Activated effector memory CD4-positive, alpha-beta T cell treated with anti-CD3 and anti-CD28 coated beads, Interleukin-2, amount 50 U/mL, for 16 hours (primary cell): ENCODE measurements at regions not wholly inside any gene's neighbourhood (a gene's known extent, or its start where the extent isn't known, plus 50 kb on each side); places are given as distances from the start of the nearest gene placed in this dataset.

Experiments used
- DNase-seq: peaks from one replicate; pipeline ENCODE4 v3.0.0-alpha.2; 2020

DNA sequence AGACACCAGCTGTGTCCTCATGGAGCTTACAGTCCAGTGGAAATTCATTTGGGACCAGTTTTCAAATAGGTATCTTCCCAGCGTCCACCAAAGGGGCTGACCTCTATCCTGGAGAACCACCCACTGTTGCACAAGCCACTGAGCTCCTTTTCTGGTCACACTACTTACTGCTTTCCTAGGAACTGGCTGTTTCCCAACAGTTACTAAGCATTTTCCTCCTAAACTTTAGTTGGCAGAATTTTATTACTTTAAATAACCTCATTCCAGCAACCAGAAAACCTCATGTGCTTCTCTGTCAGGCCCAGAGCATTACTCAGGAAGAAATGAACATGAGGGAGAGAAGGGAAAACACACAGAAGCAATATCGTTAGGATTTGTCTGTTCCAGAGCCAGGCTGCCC lies 183.1 kb downstream of the GPAM start:
- no peak for DNase-seq

- no peak for DNase-seq
These were observed 181.4 kb downstream of the GPAM start for GRCh38 chr10:112002206-112002605.

DNA sequence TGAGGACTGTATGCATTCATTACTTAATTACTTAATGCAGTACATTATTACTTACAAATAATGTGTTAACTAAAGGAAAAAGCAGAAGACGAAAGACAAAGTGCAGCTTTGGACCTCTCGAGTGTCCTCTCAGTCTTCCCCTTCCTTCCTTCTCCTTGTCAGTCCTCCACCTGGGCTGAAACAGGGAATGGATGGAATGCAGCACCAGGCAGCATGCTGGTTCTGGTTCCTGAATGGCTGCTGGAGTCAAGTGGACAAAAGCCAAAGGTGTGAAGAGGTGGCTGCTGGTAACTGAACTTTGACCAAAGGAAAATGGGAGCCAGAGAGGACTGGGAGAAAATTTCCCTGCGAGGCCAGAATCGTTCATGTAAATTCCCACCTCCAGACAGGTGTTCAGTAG lies 179.5 kb downstream of the GPAM start:
- no peak for DNase-seq

DNA sequence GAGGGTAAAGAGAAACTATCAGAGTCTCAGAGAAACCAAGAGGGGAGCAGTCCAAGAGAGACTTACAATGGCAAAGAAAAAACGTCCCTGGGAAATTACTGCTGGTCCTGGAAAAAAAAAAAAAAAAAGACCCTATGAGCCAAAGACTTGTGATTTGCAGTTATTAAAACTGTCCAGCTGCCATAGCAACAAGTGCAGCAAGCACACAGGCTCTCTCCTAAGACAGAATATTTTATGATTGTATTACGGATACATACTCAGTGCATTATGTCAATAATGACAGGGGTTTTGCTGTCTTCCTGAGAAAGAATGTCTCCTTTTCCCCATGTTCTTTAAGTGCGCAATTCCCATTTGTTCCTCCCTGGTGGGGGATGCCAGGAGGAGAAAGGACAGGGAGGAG lies 178.5 kb downstream of the GPAM start:
- DNase-seq, result no peak

DNA sequence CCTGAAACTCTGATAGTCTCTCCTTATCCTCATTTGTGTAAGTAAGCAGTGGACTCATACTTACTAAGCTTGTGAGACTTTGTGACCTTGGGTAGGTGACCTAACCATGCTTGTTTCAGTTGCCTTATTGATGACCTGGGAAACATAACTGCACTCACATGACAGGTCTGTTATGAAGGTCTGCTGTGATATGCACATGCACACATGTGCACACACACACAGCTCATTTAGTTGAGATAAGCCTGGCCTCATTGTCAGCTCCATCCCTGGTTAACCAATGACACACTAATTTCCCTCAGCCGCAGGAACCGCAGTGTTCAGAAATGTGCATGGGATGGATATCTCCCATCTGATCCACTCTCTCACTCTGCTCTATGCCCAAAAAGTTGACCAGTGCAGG lies 177.2 kb downstream of the GPAM start:
- DNase-seq, result no peak

DNA sequence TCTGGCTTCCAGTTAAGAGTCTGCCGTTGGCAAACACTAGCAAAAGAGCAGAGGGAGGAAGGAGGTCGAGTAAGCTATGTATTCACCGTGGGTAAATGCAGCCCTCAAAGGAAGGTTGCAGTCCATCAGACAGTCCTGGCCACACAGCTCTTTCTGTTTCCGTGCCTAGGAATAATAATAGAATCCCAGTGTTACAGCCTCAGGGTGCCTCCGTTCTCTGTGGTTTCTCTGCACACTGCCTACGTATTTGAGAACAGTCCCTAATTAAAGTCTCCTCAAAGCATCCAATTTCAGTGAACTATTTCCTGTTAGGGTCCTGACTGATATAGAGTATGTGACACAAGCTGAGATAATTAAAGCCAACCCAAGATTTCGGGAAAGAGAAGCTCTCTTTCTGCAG lies 176.7 kb downstream of the GPAM start:
- no peak for DNase-seq

- no peak for DNase-seq
These were observed 161.4 kb downstream of the GPAM start for GRCh38 chr10:112022196-112022595.

GRCh38 chr10:112024079-112024478 lies 159.5 kb downstream of the GPAM start:
- no peak for DNase-seq

DNA sequence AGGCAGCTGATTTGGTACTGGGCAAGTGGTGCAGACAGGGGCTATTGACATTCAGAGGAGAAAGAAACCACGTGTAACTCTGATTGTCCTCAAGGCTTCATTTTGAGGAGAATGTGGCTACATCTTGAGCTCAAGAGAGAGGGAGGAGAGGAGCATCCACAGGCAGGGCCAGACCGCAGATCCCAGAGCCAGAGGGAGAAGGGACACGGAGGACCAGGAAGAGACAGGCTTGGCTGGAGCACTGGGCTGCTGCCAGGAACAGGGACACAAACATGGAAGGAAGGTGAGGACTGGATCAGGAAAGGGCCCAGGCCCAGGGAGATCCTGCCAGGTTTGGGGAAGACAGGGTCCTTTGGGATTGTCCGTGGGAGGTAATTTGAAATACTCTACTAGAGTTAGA lies 158.3 kb downstream of the GPAM start:
- no peak for DNase-seq

- no peak for DNase-seq
These were observed 157.1 kb downstream of the GPAM start for GRCh38 chr10:112026438-112026837.

GRCh38 chr10:112027731-112028280 lies 155.8 kb downstream of the GPAM start:
- no peak for DNase-seq

DNA sequence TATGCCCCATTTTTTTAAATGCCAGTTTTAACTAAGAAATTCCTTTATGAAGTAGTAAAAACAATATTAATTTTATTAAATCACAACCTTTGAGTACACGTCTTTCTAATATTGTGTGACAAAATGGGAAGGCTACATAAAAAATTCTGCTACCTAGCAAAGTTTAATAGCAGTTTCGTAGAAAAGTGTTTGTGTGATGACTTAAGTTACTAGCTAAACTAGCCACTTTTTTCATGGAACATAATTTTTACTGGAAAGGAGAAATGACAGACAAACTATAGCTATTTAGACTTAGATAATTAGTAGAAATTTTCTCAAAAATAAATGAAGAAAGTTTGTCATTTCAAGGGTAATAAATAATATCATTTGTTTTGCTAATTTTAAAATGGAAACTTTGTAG lies 153.1 kb downstream of the GPAM start:
- DNase-seq, result no peak

GRCh38 chr10:112039823-112040222 lies 143.7 kb downstream of the GPAM start:
- DNase-seq, result no peak

GRCh38 chr10:112040696-112041095 lies 142.9 kb downstream of the GPAM start:
- DNase-seq, result no peak

- DNase-seq, result no peak
These were observed 137.6 kb downstream of the GPAM start for GRCh38 chr10:112045938-112046337.

DNA sequence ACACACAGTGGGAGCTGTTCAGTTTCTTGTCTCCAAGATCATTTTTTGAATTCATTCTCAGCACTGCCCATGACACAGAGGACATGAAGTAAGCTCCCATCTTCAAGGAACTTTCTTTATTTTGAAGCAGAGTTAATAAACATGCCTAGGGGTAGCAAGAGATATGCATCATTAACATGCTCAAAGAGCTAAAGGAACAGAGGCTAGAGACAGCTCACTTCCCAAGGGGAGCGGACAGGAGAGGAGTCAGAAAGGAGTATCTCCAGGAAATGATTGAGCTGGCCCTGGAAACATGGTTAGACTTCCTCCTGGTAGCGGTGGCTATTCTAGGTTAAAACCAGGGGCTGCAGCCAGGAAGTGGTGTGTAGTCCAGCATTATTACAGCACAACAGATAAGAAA lies 135.9 kb downstream of the GPAM start:
- no peak for DNase-seq

DNA sequence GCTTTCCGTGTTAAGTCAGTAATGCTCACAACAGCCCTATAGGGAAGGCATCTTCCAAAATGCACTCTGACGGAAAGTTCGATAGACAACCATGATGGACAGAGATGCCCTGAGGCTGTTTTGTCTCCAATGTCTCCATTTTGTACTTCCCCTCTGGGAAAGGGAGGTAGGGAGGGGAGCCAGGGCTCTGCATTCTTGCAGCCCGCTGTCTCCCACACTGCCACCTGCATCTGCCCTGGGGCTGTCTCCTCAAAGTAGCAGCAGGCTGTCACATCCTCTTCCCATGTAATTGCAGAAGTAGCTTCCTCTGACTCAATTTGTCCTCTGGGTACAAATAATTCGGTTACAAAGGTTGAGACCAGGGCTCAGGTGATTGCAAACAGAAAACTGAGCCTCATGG lies 131.4 kb downstream of the GPAM start:
- no peak for DNase-seq

DNA sequence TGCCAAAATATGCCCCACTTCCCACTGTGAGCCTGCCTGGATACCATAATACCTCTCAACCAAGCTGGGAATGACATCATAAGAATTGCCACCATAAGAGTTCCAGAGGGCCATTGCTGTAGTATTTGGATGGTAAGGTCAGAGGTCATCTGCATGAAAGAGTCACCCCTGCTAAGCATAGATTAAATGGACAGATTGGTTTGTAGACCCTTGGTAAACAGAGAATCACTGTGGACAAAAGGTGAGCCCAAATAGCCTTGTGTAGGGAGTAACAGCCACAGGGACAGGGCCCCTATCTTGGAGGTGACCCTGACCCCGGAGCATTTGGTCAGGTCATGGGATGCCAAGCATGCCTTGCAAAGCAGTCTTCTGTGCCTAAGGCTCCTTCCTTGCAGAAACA lies 129.7 kb downstream of the GPAM start:
- no peak for DNase-seq

DNA sequence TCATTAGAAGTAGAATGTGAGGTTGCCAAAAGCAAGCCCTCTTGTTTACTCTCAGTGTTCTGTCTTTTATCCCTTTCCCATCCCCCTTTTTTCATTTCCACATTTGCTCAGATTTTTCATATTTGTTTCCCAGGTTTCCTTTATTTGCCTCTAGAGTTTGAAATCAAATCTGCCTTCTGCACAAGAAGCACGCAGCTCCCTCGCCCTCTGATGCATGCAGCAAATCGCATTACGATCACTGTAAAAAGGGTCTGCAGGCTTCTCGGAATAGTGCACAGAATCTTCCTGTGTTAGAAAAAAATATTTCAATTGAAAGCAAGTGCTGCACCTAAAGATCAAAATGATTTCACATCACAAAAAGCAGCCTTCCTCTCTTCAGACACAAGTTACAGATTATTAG lies 129.0 kb downstream of the GPAM start:
- DNase-seq, result no peak

GRCh38 chr10:112057072-112057471 lies 126.5 kb downstream of the GPAM start:
- no peak for DNase-seq

- no peak for DNase-seq
These were observed 124.3 kb downstream of the GPAM start for GRCh38 chr10:112059220-112059619.

GRCh38 chr10:112071596-112072133 lies 111.9 kb downstream of the GPAM start:
- no peak for DNase-seq

DNA sequence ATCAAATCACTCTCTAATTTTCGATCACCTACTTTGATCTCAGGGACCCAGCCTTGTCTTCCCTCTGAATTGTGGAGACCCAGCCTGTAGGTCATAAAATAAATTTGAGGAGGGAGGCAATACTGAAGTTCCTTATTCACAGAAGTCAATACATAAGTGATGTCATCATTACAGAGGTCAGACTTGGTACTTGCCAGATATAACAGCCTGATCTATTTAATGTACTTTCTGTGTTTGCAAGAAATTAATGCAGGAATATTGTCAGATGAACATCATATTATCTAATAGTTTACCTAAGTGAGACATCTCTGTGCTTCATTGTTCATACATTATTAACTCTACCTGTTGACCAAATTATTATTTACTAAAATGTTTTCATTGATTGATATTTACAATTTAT lies 105.6 kb downstream of the GPAM start:
- no peak for DNase-seq

GRCh38 chr10:112080231-112080630 lies 103.3 kb downstream of the GPAM start:
- no peak for DNase-seq

- DNase-seq, result no peak
These were observed 101.4 kb downstream of the GPAM start for GRCh38 chr10:112082120-112082519.

GRCh38 chr10:112083472-112083871 lies 100.1 kb downstream of the GPAM start:
- DNase-seq, result no peak
